GM12864 (cell line): ENCODE measurements at regions not wholly inside any gene's neighbourhood (a gene's known extent, or its start where the extent isn't known, plus 50 kb on each side); places are given as distances from the start of the nearest gene placed in this dataset.

ENCODE experiments used
- DNase-seq: peaks from one replicate; pipeline ENCODE4 v3.0.0-alpha.2; 2011; ENCODE audit warnings: low read depth
- H3K4me3 ChIP-seq: 2 replicates; pipeline ENCODE4 v1.5.1; 2011; ENCODE audit warnings: mild to moderate bottlenecking, low read depth, low read length, control low read depth
- CTCF ChIP-seq: IDR thresholded peaks from 2 replicates; pipeline ENCODE4 v1.5.1; 2011; ENCODE audit warnings: low read depth, mild to moderate bottlenecking, moderate library complexity, low read length, control low read depth, inconsistent platforms; ENCODE audit errors: missing control alignments

DNA sequence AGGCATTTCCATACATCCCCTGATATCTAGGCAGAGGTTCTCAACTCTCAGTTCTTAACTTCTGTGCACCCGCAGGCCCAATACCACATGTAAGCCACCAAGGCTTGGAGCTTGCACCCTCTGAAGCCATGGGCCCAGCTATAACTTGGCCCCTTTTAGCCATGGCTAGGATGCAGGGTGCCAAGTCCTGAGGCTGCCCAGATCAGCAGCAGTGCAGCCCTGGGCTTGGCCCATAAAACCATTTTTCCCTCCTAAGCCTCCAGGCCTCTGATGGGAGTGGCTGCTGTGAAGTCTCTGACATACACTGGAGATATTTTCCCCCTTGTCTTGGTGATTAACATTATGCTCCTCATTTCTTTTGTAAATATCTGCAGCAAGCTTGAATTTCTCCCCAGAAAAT is 110.3 kb upstream of the CNTN1 start:
- no peak for TF ChIP-seq CTCF
- no peak for DNase-seq
- no peak overlapping the region for H3K4me3 ChIP-seq

- no peak for TF ChIP-seq CTCF
- no peak for DNase-seq
- H3K4me3 ChIP-seq = no peak overlapping the region
Observed at GRCh38 chr12:40583743-40584142, 108.5 kb upstream of the CNTN1 start.

GRCh38 chr12:40584763-40585162 is 107.5 kb upstream of the CNTN1 start:
- no peak overlapping the region for H3K4me3 ChIP-seq
- no peak for TF ChIP-seq CTCF
- DNase-seq = no peak

GRCh38 chr12:40586823-40587222 is 105.4 kb upstream of the CNTN1 start:
- no peak overlapping the region for H3K4me3 ChIP-seq
- TF ChIP-seq CTCF = no peak
- DNase-seq = no peak

DNA sequence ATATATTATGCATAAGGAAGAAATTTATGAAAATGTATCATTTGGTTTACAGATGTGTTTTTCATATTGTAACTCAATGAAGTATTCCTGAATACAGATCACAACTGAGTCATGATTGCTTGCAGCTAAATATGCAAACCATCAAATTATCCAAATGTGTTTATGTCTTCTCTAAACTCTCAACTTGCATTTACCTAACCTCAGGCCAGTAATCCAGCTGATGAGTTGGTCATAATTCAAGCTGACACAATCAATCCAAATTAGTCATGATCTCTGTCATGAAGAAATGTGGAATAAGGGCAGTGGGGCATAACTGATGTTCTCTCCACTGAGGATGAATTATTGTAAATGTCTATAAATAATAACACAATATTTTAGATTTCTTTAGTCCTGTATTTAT is 104.8 kb upstream of the CNTN1 start:
- DNase-seq = no peak
- no peak overlapping the region for H3K4me3 ChIP-seq
- no peak for TF ChIP-seq CTCF

- TF ChIP-seq CTCF = no peak
- no peak overlapping the region for H3K4me3 ChIP-seq
- no peak for DNase-seq
Observed at GRCh38 chr12:40587970-40588369, 104.3 kb upstream of the CNTN1 start.

DNA sequence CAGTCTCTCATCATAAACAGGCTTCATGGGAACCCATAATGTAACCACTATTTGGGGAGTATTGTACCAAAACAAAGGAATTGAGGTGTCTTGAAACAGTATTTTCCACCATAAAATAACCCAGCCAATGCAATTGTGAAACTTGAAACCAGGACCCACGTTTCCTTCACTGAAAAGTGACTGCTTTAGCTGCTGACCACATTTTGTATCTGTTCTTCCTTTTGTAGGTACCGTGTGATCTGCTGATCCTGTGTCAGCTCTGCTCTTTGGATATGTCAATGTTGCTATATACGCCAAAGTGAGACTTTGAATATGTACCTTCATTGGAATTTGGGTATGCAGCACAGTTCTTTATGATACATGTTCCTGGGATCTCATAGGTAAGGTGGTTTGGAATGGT is 95.1 kb upstream of the CNTN1 start:
- no peak for TF ChIP-seq CTCF

More for the DNA sequence above, 95.1 kb upstream of the CNTN1 start:
- H3K4me3 ChIP-seq = no peak overlapping the region
- no peak for DNase-seq
